ENCODE measurements at regions not wholly inside any gene's neighbourhood (a gene's known extent, or its start where the extent isn't known, plus 50 kb on each side); places are given as distances from the start of the nearest gene placed in this dataset.

- DNase-seq (ENCODE audit: low read depth in 3 of 3): no peak
These were observed 1350.2 kb downstream of the ZPLD1 start for GRCh38 chr3:103785017-103785416.

DNA sequence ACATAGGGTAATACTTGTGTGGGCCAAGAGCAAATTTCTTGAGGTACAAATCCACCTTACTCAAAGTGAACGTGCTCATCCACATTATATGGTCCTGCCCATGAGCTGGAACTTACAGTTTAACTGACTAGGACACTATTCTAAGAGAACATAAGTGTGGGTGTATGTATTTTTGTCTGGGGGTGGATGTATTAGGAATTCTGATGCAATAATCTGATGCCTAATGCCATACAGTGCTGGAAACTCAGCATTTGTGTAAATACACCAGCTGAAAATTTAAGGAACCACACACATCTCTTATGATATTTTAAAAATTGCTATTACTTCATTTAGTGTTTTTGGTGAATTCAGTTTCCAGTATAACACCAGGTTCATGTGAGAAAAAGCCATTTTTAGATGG lies 1350.7 kb downstream of the ZPLD1 start:
- DNase-seq (ENCODE audit: low read depth in 3 of 3): no peak

DNA sequence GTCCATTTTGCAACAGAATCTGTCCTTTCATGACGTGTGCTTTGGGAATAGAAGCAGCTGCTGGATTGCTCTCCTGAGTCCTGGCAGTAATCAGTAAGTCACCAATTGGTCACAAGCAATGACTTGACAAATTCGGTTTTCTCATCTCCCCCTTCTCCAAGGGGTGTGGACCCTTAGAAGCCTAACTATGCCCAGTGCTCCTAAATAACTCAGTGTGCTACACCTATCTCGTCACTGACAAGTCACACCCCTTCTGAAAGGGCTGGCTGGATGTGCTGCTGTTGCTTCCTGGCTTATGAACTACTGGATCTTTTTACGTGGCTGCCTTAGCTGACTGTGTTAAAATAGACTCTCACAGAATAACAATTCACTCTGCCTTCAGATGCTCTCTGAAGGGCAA lies 1351.5 kb downstream of the ZPLD1 start:
- DNase-seq (ENCODE audit: low read depth in 3 of 3): no peak

- no peak for DNase-seq (ENCODE audit: low read depth in 3 of 3)
These were observed 1352.5 kb downstream of the ZPLD1 start for GRCh38 chr3:103787164-103787871.

GRCh38 chr3:103787879-103788278 lies 1353.1 kb downstream of the ZPLD1 start:
- no peak for DNase-seq (ENCODE audit: low read depth in 3 of 3)

DNA sequence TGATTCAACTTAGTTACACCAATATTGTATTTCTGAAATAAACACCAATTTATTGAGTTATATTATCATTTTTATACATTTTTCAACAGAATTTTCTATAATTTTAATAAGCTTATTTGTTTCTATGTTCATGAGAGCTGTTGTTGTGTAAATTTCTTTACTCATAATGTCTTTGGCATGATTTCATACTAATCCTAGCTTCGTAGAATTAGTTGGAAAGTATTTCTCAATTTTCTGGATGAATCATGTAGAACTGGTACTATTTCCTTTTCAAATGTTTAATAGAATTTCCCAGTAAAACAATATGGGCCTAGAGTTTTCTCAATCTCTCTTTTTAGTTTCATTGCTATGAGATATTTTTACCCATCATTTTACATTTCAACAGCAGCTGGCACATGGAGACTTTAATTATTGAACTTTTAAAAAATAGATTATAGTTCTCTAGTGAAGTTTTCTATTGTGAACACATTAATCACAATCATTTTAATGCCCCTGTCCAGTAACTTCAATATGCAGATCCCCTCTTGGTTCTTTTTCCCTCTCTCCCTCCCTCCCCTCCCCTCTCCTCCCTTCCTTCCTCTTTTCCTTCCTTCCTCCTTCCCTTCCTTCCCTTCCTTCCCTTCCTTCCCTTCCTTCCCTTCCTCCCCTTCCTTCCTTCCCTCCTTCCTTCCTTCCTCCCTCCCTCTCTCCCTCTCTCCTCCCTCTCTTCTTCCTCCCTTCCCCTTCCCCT lies 1357.1 kb downstream of the ZPLD1 start:
- DNase-seq (ENCODE audit: low read depth in 3 of 3): no peak

- DNase-seq (ENCODE audit: low read depth in 3 of 3): no peak
These were observed 1359.8 kb downstream of the ZPLD1 start for GRCh38 chr3:103794656-103795055.

- DNase-seq (ENCODE audit: low read depth in 3 of 3): no peak
These were observed 1361.3 kb downstream of the ZPLD1 start for GRCh38 chr3:103796068-103796467.

DNA sequence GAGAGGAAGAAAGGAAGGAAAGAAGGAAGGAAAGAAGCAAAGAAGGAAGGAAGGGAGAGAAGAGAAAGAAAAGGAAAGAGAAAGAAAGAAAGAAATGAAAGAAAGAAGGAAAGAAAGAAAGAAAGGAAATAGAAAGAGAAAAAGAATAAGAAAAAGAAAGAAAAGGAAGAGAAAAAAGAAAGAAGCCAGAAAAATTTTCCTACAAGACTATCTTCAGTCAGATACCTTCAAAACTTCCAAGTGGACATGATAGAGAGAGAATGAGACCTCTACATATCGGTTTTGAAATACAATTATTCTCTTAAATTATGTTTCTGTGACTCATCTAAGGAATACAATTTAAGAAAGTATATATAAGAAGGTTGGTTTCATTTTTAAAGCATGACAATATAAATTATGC lies 1369.0 kb downstream of the ZPLD1 start:
- no peak for DNase-seq (ENCODE audit: low read depth in 3 of 3)

DNA sequence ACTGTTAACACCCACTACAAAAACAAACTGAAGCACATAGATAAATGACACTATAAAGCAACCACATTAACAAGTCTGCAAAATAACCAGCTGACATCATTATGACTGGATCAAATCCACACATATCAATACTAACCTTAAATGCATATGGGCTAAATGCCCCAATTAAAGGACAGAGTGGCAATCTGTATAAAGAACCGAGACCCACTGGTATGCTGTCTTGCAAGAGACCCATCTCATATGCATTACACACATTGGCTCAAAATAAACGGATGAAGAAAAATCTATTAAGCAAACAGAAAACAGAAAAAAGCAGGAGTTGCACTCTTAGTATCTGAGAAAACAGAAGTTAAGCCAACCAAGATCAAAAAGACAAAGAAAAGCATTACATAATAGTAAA lies 1375.4 kb downstream of the ZPLD1 start:
- DNase-seq (ENCODE audit: low read depth in 3 of 3): no peak

- DNase-seq (ENCODE audit: low read depth in 3 of 3): no peak
These were observed 1379.1 kb downstream of the ZPLD1 start for GRCh38 chr3:103813955-103814354.

- no peak for DNase-seq (ENCODE audit: low read depth in 3 of 3)
These were observed 1383.6 kb downstream of the ZPLD1 start for GRCh38 chr3:103818398-103818797.

GRCh38 chr3:103818800-103819199 lies 1384.0 kb downstream of the ZPLD1 start:
- DNase-seq (ENCODE audit: low read depth in 3 of 3): no peak

DNA sequence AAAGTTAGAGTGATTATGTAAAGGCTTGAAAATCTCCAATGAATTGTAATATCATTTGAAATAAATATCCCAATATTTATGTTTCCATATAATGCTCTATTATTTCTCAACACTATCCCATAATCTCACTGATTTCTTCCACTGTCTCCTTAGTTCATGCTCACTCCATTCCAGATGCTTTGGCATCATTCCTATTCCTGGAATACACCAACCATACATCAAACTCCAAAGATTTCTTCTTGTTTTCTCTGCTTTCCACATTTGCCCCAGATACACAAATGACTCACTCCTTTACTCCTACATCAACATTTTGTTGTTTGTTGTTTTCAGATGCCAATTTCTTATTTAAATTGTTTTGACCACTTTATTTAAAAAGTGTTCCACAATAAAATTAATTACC lies 1390.8 kb downstream of the ZPLD1 start:
- DNase-seq (ENCODE audit: low read depth in 3 of 3): no peak

- no peak for DNase-seq (ENCODE audit: low read depth in 3 of 3)
These were observed 1395.0 kb downstream of the ZPLD1 start for GRCh38 chr3:103829723-103830326.

GRCh38 chr3:103847081-103848062 lies 1412.6 kb downstream of the ZPLD1 start:
- no peak for DNase-seq (ENCODE audit: low read depth in 3 of 3)

- DNase-seq (ENCODE audit: low read depth in 3 of 3): no peak
These were observed 1417.0 kb downstream of the ZPLD1 start for GRCh38 chr3:103851793-103852192.

GRCh38 chr3:103862415-103862814 lies 1427.6 kb downstream of the ZPLD1 start:
- DNase-seq (ENCODE audit: low read depth in 3 of 3): no peak

DNA sequence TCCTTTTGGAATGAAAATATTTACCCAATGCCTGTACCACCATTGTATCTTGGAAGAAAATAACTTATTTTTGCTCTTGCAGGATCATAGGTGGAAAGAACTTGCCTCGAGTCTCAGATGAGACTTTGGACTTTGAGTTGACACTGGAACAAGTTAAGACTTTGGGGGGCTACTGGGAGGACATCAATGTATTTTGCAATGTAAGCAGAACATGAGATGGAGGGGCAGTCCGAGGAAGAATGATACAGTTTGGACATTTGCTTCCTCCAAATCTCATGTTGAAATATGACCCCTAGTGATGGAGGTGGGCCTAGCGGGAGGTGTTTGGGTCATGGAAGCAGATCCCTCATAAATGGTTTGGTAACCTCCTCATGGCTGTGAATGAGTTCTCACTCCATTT lies 1428.6 kb downstream of the ZPLD1 start:
- DNase-seq (ENCODE audit: low read depth in 3 of 3): no peak

DNA sequence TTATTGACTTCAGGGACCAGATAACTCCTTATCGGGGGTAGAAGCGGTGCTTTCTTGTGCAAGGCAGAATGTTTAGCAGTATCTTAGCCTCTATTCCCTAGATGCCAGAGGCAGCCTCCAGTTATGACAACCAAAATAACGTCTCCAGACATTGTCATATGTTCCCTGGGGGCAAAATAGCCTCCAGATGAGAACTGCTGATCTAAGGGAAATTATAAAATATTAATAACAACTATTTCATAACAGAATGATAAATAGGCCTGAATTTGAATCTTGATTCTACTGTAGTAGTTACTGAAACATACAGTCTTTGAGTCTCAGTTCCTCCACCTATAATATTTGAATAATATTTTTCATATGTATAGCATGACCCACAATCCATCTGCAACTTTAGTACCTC lies 1431.3 kb downstream of the ZPLD1 start:
- DNase-seq (ENCODE audit: low read depth in 3 of 3): no peak

- no peak for DNase-seq (ENCODE audit: low read depth in 3 of 3)
These were observed 1438.2 kb downstream of the ZPLD1 start for GRCh38 chr3:103873021-103873420.

All from stimulated activated CD4-positive, alpha-beta T cell treated with anti-CD3 and anti-CD28 coated beads, TNF-alpha, amount 100 ng/mL, for 48 hours (primary cell).